GM10266 (cell line): ENCODE measurements at regions not wholly inside any gene's neighbourhood (a gene's known extent, or its start where the extent isn't known, plus 50 kb on each side); places are given as distances from the start of the nearest gene placed in this dataset.

Experiments used
- DNase-seq: peaks from one replicate; pipeline ENCODE4 v3.0.0; 2012; ENCODE audit errors: extremely low spot score
- CTCF ChIP-seq: IDR thresholded peaks from 2 replicates; pipeline ENCODE4 v1.5.1; 2012; ENCODE audit warnings: mild to moderate bottlenecking, low read depth; ENCODE audit not compliant: control insufficient read depth, insufficient read depth; ENCODE audit errors: missing control alignments

GRCh38 chr7:25765110-25765655, 386.8 kb upstream of the NFE2L3 start:
- DNase-seq, result no peak
- no peak for TF ChIP-seq CTCF

- DNase-seq, result no peak
- no peak for TF ChIP-seq CTCF
Measured at GRCh38 chr7:25770235-25770634, 381.8 kb upstream of the NFE2L3 start.

GRCh38 chr7:25770670-25771069, 381.3 kb upstream of the NFE2L3 start:
- no peak for DNase-seq
- TF ChIP-seq CTCF, result no peak

- no peak for TF ChIP-seq CTCF
- DNase-seq, result no peak
Measured at GRCh38 chr7:25771491-25771890, 380.5 kb upstream of the NFE2L3 start.

- no peak for DNase-seq
- TF ChIP-seq CTCF, result no peak
Measured at GRCh38 chr7:25772802-25773201, 379.2 kb upstream of the NFE2L3 start.

- TF ChIP-seq CTCF, result no peak
Measured at GRCh38 chr7:25774675-25775074, 377.3 kb upstream of the NFE2L3 start.

GRCh38 chr7:25775570-25775969, 376.4 kb upstream of the NFE2L3 start:
- no peak for TF ChIP-seq CTCF
- DNase-seq, result no peak

More at GRCh38 chr7:25774675-25775074, 377.3 kb upstream of the NFE2L3 start:
- no peak for DNase-seq
